Effector memory CD8-positive, alpha-beta T cell (primary cell): ENCODE measurements at regions not wholly inside any gene's neighbourhood (a gene's known extent, or its start where the extent isn't known, plus 50 kb on each side); places are given as distances from the start of the nearest gene placed in this dataset.
A peak's percentile ranks its signal among the peaks of the same experiment; 100 is the strongest.

Source experiments
- ATAC-seq: fragments of 150-1000 bp; cut with Tn5 transposase; replicated peaks from 2 replicates; pipeline ENCODE4 v1.10.0; 2021; ENCODE audit warnings: mild to moderate bottlenecking, moderate library complexity
- DNase-seq, 3 experiments: peaks; one replicate each; pipeline ENCODE4 v3.0.0; 2021
- H3K27ac Mint-ChIP-seq, 2 donors: one replicate each; pipeline ENCODE4 v1.8.0; 2022; ENCODE audit warnings: mild to moderate bottlenecking in 2 of 2, mixed read lengths in 2 of 2, moderate library complexity in 2 of 2
- H3K27me3 Mint-ChIP-seq, 2 donors: one replicate each; pipeline ENCODE4 v1.8.0; 2022; ENCODE audit warnings: mixed read lengths in 2 of 2
- H3K36me3 Mint-ChIP-seq: one replicate; pipeline ENCODE4 v1.8.0; 2022; ENCODE audit warnings: mild to moderate bottlenecking, moderate library complexity, mixed read lengths; ENCODE audit not compliant: insufficient read depth
- H3K4me1 Mint-ChIP-seq, 2 donors: one replicate each; pipeline ENCODE4 v1.8.0; 2022; ENCODE audit warnings: low read depth in 2 of 2, mixed read lengths in 2 of 2
- H3K4me3 Mint-ChIP-seq, 2 donors: one replicate each; pipeline ENCODE4 v1.8.0; 2022; ENCODE audit warnings: mild to moderate bottlenecking in 2 of 2, mixed read lengths in 2 of 2, moderate library complexity in 2 of 2
- H3K9me3 Mint-ChIP-seq, 2 donors: one replicate each; pipeline ENCODE4 v1.8.0; 2022; ENCODE audit warnings: mixed read lengths in 2 of 2

DNA sequence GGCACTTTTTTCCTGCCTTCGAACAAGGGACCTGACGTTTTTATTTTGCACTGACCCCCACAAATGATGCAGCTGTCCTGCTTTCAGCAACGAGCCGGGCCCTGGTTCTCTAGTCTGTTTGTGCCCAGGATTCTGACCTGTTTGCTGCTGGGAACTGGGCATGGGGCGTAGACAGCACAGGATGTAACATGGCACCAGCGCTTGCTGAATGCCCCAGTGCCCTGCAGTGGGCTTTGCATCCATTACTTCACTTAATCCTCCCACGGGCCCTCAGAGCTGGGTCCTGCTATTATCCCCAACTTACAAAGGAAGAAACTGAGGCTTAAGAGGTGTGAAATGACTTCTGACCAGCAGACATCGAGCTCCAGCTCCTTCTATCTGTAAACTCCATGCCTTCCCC, 80.4 kb upstream of the PMEPA1 start:
- Mint-ChIP-seq H3K27ac (no peak overlapping the region), H3K9me3 (no peaks in the 10 kb centered on the region)

DNA sequence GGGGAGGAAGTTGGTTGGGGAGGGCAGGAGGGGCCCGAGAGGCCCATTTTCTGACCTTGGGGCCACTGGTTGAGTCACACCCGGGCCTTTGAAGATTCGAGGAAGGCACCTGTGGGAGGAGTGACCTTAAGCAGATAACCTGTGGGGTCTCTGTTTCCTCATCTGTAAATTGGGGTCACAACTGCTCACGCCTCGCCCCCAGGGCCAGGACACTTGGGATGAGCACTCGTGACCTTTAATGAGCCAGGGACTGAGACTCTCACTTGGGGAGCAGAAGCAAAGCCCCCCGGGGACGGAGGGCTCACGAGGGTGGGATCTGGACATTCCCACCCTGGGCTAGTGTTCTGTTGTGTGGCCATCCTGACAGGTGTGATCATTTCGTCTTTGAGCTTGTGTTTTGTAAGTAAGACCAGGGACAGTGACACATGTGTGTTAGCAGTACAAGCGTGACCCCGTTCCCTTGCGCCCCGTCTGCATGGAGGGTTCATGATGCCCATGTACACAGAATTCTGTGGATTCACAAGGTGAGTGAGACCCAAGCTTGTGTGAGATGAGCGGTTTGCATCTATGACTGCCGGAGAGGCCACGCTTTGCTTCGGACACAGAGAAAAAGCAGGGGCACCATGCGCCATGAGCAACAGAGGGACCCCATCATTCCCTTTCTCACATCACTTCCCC, 79.3 kb upstream of the PMEPA1 start:
- H3K9me3 Mint-ChIP-seq, result no peaks in the 10 kb centered on the region
- H3K27me3 Mint-ChIP-seq, result peaks cover 0 to 16% of the 10 kb centered on the region in 2 donors
- H3K4me3 Mint-ChIP-seq, result no peak overlapping the region
- H3K27ac Mint-ChIP-seq, result no peak overlapping the region
- peaks cover 0 to 4% of the 10 kb centered on the region in 2 donors for H3K4me1 Mint-ChIP-seq
- H3K36me3 Mint-ChIP-seq, result no peaks in the 10 kb centered on the region
- ATAC-seq, result no peak
- DNase-seq, result no peak

More for the DNA sequence above, 80.4 kb upstream of the PMEPA1 start:
- Mint-ChIP-seq H3K27me3 (peaks cover 0 to 14% of the 10 kb centered on the region in 2 donors), H3K4me3 (no peak overlapping the region), H3K4me1 (peaks cover 0 to 4% of the 10 kb centered on the region in 2 donors), H3K36me3 (no peaks in the 10 kb centered on the region)
- DNase-seq, result no peak
- no peak for ATAC-seq

DNA sequence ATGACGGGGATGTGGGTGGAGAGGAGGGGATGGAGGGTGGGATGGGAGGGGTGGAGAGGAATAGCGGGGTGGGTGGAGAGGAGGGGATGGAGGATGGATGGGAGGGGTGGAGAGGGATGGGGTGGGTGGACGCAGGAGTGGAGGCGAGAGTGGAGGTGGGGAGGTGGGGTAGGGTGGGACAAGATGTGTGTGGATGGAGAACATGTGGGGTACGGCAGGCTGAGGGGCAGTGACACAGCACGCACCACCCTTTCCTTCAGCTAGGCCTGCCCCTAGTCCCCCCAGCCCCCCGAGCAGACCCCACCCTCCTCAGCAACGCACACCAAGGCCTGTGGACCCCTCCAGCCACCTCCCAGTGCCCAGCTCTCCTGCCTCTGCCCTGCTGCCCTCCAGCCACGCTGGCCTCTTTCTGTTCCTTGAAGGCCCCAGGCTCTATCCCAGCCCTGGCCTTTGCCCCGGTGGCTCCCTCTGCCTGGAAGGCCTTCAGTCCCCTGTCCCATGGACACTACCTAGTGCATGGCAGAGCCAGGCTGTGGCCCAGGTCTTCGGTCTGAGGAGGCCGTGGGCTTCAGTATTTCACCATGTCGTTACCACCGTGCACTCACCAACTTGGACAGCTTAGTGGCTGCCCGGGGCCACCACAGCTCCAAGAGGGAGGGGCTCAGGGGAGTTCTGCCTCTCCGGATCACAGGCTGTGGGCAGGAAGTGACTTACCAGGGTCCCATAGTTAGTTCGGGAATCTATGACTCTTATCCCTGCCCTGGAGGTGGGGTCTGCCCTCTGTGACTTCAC, 78.4 kb upstream of the PMEPA1 start:
- H3K4me1 Mint-ChIP-seq, result peaks cover 0 to 4% of the 10 kb centered on the region in 2 donors

GRCh38 chr20:57787151-57787989, 77.6 kb upstream of the PMEPA1 start:
- Mint-ChIP-seq H3K27me3 (peaks cover 0 to 20% of the 10 kb centered on the region in 2 donors), H3K4me1 (peaks cover 0 to 4% of the 10 kb centered on the region in 2 donors), H3K4me3 (no peak overlapping the region), H3K36me3 (no peaks in the 10 kb centered on the region), H3K27ac (no peak overlapping the region), H3K9me3 (no peaks in the 10 kb centered on the region)
- DNase-seq (no peak), ATAC-seq (no peak)

More for the DNA sequence above, 78.4 kb upstream of the PMEPA1 start:
- DNase-seq, result no peak
- Mint-ChIP-seq H3K27ac (no peak overlapping the region), H3K27me3 (peaks cover 0 to 15% of the 10 kb centered on the region in 2 donors), H3K36me3 (no peaks in the 10 kb centered on the region), H3K9me3 (no peaks in the 10 kb centered on the region), H3K4me3 (no peak overlapping the region)
- no peak for ATAC-seq

DNA sequence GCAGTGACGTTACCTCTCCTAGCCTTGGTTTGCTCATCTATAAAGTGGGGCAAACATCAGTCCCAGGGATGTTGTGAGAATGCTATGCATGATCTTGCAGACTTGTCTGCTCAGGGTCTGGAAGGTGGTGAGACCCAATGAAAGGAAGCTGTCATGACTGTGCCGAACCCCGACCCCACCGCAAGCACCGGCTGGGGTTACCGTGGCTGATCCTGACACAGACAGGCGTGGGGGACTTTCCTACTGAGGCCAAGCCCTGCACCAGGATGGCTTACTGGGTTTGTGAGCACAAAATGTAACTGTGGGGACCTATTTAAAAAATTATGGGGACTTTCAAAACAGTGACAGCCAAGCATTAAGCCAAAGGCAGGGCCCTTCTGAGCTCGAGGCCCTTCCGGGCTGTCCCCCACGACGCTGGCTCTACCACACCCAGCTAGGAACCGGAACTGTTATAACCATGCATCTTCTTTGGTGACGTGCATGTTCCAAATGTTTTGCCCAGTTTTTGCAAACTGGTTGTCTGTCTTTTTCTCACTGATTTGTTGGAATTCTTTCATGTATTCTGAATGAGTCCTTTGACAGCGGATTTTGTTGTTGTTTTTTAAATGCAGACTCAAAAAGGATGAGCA, 76.6 kb upstream of the PMEPA1 start:
- DNase-seq, result peak in 2 of 3 experiments; percentile 12 to 21
- H3K4me1 Mint-ChIP-seq, result peaks cover 0 to 4% of the 10 kb centered on the region in 2 donors
- ATAC-seq, result peak; percentile 86
- peaks cover 0 to 30% of the 10 kb centered on the region in 2 donors for H3K27me3 Mint-ChIP-seq
- H3K9me3 Mint-ChIP-seq, result no peaks in the 10 kb centered on the region
- no peaks in the 10 kb centered on the region for H3K36me3 Mint-ChIP-seq
- no peak overlapping the region for H3K4me3 Mint-ChIP-seq
- peak overlapping the region in 1 of 2 donors; percentile 26 for H3K27ac Mint-ChIP-seq

DNA sequence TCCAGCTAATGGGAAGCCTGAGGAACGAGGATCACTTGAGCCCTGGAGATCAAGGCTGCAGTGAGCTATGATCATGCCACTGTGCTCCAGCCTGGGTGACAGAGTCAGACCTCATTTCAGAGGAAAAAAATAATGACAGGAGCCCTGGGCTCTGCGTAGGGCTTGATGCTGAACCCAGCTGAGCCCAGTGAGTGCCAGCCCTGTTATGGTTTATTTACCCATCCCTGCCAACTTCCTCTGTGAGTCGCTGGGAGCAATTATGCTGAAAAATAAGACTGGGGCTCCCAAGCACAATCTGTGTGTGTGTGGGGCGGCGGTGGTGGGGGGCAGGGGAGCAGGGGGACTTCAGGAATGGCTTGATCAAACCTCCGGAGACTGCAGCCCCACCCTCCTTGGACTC, 75.9 kb upstream of the PMEPA1 start:
- Mint-ChIP-seq H3K27ac (no peak overlapping the region), H3K27me3 (peaks cover 7 to 37% of the 10 kb centered on the region in 2 donors), H3K4me3 (no peak overlapping the region), H3K36me3 (no peaks in the 10 kb centered on the region), H3K4me1 (peaks cover 0 to 4% of the 10 kb centered on the region in 2 donors), H3K9me3 (no peaks in the 10 kb centered on the region)
- DNase-seq, result no peak
- no peak for ATAC-seq

GRCh38 chr20:57785061-57785460, 75.2 kb upstream of the PMEPA1 start:
- H3K27me3 Mint-ChIP-seq, result peaks cover 14 to 43% of the 10 kb centered on the region in 2 donors
- H3K36me3 Mint-ChIP-seq, result no peaks in the 10 kb centered on the region
- ATAC-seq (no peak), DNase-seq (no peak)
- no peak overlapping the region for H3K4me3 Mint-ChIP-seq
- H3K9me3 Mint-ChIP-seq, result no peaks in the 10 kb centered on the region
- peaks cover 0 to 4% of the 10 kb centered on the region in 2 donors for H3K4me1 Mint-ChIP-seq
- H3K27ac Mint-ChIP-seq, result no peak overlapping the region

GRCh38 chr20:57783956-57784837, 74.4 kb upstream of the PMEPA1 start:
- H3K4me3 Mint-ChIP-seq, result no peak overlapping the region

GRCh38 chr20:57783196-57783595, 73.4 kb upstream of the PMEPA1 start:
- DNase-seq (no peak), ATAC-seq (no peak)
- peaks cover 28 to 52% of the 10 kb centered on the region in 2 donors for H3K27me3 Mint-ChIP-seq
- no peaks in the 10 kb centered on the region for H3K9me3 Mint-ChIP-seq
- H3K4me3 Mint-ChIP-seq, result no peak overlapping the region
- H3K27ac Mint-ChIP-seq, result no peak overlapping the region
- peaks cover 0 to 4% of the 10 kb centered on the region in 2 donors for H3K4me1 Mint-ChIP-seq
- no peaks in the 10 kb centered on the region for H3K36me3 Mint-ChIP-seq

More at GRCh38 chr20:57783956-57784837, 74.4 kb upstream of the PMEPA1 start:
- no peak for ATAC-seq
- peaks cover 0 to 4% of the 10 kb centered on the region in 2 donors for H3K4me1 Mint-ChIP-seq
- H3K36me3 Mint-ChIP-seq, result no peaks in the 10 kb centered on the region
- H3K27ac Mint-ChIP-seq, result no peak overlapping the region
- H3K27me3 Mint-ChIP-seq, result peaks cover 18 to 48% of the 10 kb centered on the region in 2 donors
- H3K9me3 Mint-ChIP-seq, result no peaks in the 10 kb centered on the region
- no peak for DNase-seq

DNA sequence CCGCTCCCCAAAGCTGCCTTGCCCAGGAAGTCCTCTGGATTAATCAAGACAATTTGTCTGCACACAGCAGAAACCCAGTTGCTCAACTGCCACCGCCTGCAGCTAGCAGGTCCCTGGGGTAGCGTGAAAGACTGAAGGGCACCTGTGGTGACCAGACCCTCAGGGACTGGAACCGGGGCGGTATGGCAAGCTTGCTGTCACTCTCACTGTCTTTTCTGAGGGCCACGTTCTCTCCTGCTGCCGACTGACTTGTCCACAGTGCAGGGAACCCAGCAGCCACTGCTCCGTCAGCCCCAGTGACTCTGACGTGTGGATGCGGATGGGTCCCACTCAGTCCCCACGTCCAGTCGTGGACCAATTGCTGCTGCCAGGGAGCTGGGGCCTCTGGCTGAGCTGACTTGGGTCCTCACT, 72.8 kb upstream of the PMEPA1 start:
- no peak overlapping the region for H3K4me3 Mint-ChIP-seq
- DNase-seq (no peak), ATAC-seq (no peak)
- peaks cover 33 to 52% of the 10 kb centered on the region in 2 donors for H3K27me3 Mint-ChIP-seq
- peaks cover 0 to 4% of the 10 kb centered on the region in 2 donors for H3K4me1 Mint-ChIP-seq
- H3K9me3 Mint-ChIP-seq, result no peaks in the 10 kb centered on the region
- H3K27ac Mint-ChIP-seq, result no peak overlapping the region
- no peaks in the 10 kb centered on the region for H3K36me3 Mint-ChIP-seq

GRCh38 chr20:57781901-57782300, 72.1 kb upstream of the PMEPA1 start:
- H3K4me3 Mint-ChIP-seq, result no peak overlapping the region
- H3K9me3 Mint-ChIP-seq, result no peaks in the 10 kb centered on the region
- no peaks in the 10 kb centered on the region for H3K36me3 Mint-ChIP-seq
- H3K27ac Mint-ChIP-seq, result no peak overlapping the region
- H3K27me3 Mint-ChIP-seq, result peaks cover 33 to 52% of the 10 kb centered on the region in 2 donors
- DNase-seq (no peak), ATAC-seq (no peak)
- peaks cover 0 to 4% of the 10 kb centered on the region in 2 donors for H3K4me1 Mint-ChIP-seq

DNA sequence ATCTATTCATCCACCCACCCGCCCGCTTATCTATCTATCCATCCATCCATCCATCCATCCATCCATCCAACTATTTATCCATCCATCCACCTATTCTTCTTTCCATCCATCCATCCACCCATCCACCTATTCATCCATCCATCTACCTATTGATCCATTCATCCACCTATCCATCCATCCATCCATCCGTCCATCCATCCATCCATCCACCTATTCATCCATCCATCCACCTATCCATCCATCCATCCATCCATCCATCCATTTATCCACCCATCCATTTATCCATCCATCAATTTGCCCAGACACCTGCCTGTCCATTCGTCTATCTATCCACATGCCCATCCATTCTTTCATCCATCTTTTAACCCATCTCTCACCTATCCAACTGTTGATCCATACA, 71.1 kb upstream of the PMEPA1 start:
- no peak for ATAC-seq
- H3K27me3 Mint-ChIP-seq, result peaks cover 41 to 59% of the 10 kb centered on the region in 2 donors

More for the DNA sequence above, 71.1 kb upstream of the PMEPA1 start:
- Mint-ChIP-seq H3K27ac (no peak overlapping the region), H3K9me3 (no peaks in the 10 kb centered on the region), H3K4me1 (no peaks in the 10 kb centered on the region), H3K4me3 (no peak overlapping the region), H3K36me3 (no peaks in the 10 kb centered on the region)
- no peak for DNase-seq
